H4 (cell line): ENCODE measurements at regions not wholly inside any gene's neighbourhood (a gene's known extent, or its start where the extent isn't known, plus 50 kb on each side); places are given as distances from the start of the nearest gene placed in this dataset.
"Not testable (repeated sequence)": the region's sequence is repeated elsewhere in the genome, so short reads cannot be mapped to it uniquely, and the experiment has no call there.

Experiments
- DNase-seq: peaks from one replicate; pipeline ENCODE4 v3.0.0-alpha.2; 2015; ENCODE audit warnings: low spot score

- no peak for DNase-seq
Observed at GRCh38 chr19:56978023-56978565, 137.6 kb upstream of the PEG3 start.

GRCh38 chr19:56980326-56980725 lies 139.5 kb upstream of the USP29 start:
- DNase-seq: not testable (repeated sequence)

GRCh38 chr19:56980906-56981305 lies 138.9 kb upstream of the USP29 start:
- no peak for DNase-seq

GRCh38 chr19:56981440-56981839 lies 138.3 kb upstream of the USP29 start:
- not testable (repeated sequence) for DNase-seq

- DNase-seq: no peak
Observed at GRCh38 chr19:56983171-56983570, 136.6 kb upstream of the USP29 start.

- DNase-seq: no peak
Observed at GRCh38 chr19:56983804-56984203, 136.0 kb upstream of the USP29 start.

- DNase-seq: no peak
Observed at GRCh38 chr19:56986386-56986785, 133.4 kb upstream of the USP29 start.

GRCh38 chr19:56987184-56987583 lies 132.6 kb upstream of the USP29 start:
- no peak for DNase-seq

- no peak for DNase-seq
Observed at GRCh38 chr19:56988299-56988698, 131.5 kb upstream of the USP29 start.

GRCh38 chr19:56991912-56992311 lies 127.9 kb upstream of the USP29 start:
- no peak for DNase-seq

GRCh38 chr19:56993851-56994250 lies 125.9 kb upstream of the USP29 start:
- DNase-seq: no peak

GRCh38 chr19:56994251-56995017 lies 125.4 kb upstream of the USP29 start:
- DNase-seq: no peak

GRCh38 chr19:56995303-56995702 lies 124.5 kb upstream of the USP29 start:
- no peak for DNase-seq

- DNase-seq: no peak
Observed at GRCh38 chr19:57002195-57002601, 117.6 kb upstream of the USP29 start.

GRCh38 chr19:57002710-57003109 lies 117.1 kb upstream of the USP29 start:
- DNase-seq: no peak

- DNase-seq: no peak
Observed at GRCh38 chr19:57004418-57004817, 115.4 kb upstream of the USP29 start.

GRCh38 chr19:57008432-57008831 lies 111.4 kb upstream of the USP29 start:
- no peak for DNase-seq

GRCh38 chr19:57010541-57010940 lies 109.2 kb upstream of the USP29 start:
- DNase-seq: no peak

- no peak for DNase-seq
Observed at GRCh38 chr19:57016076-57016475, 103.7 kb upstream of the USP29 start.

- no peak for DNase-seq
Observed at GRCh38 chr19:57016491-57016890, 103.3 kb upstream of the USP29 start.

- DNase-seq: no peak
Observed at GRCh38 chr19:57025491-57025890, 94.3 kb upstream of the USP29 start.

- DNase-seq: no peak
Observed at GRCh38 chr19:57026476-57026875, 93.3 kb upstream of the USP29 start.

- DNase-seq: no peak
Observed at GRCh38 chr19:57027360-57027759, 92.4 kb upstream of the USP29 start.
